ENCODE measurements at regions not wholly inside any gene's neighbourhood (a gene's known extent, or its start where the extent isn't known, plus 50 kb on each side); places are given as distances from the start of the nearest gene placed in this dataset.

DNA sequence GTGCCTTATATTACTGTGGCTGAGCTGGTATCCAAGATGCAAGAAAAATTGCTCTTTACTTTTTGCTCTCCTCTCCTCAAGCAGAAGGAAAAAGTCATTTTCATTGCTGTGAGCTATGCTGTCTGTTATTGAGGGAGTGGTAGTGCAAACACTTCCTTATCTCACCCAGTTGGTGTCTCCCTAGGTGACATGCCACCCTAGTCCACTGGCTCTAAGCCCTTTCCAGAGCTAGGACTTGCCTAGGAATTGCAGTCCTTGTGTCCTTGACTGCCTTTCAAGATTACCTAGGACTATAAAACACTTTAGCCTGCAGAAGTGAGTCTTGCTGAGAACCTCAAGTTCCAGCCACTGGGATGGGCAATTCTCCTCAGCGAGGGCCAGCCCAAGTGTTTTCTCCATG lies 458.3 kb downstream of the MRPL39 start:
- TF ChIP-seq EZH2phosphoT487 (IDR thresholded peaks at IDR 0.05; ENCODE audit: insufficient read depth, low read depth) = no peak
- TF ChIP-seq EZH2 (IDR thresholded peaks at IDR 0.05; ENCODE audit: insufficient read depth, poor library complexity, severe bottlenecking) = no peak

Measured in GM23248 (cell line).